ENCODE measurements at regions not wholly inside any gene's neighbourhood (a gene's known extent, or its start where the extent isn't known, plus 50 kb on each side); places are given as distances from the start of the nearest gene placed in this dataset.

DNA sequence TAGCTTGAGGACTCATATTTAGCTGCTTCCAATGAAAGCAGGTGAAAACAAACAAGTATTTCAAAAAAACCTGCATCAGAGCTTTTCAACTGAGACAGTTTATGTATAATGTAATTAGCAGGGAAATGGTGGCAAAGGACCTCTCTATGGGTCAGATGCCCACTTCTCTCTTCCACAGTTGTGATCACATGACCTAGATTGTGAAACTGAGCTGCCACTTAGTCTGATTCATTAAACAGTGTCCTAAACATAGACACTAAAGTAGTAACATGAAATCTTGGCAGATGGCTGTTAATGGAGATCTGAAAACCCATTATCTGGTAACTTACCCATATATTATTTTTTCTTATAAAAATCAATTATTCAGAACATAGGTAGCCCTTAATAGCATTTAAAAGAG, 663.6 kb upstream of the RIOK2 start:
- BruUV-seq (replicated peaks) = no TSS peak
- CTCF ChIA-PET = interaction anchor here (1.1 kb wide), 1 partner anchor 9 kb away, joined by 3 read pairs; no protein-coding TSS in a partner anchor
- TF ChIP-seq CTCF (IDR thresholded peaks at IDR 0.05; ENCODE audit: unreplicated experiment) = no peak
- intact Hi-C loops (cut with micrococcal nuclease; ENCODE audit: unreplicated experiment) = no loop called here
- DNase-seq = no peak
- H3K27me3 Mint-ChIP-seq (ENCODE audit: unreplicated experiment) = peaks cover 50% of the 10 kb centered on the region
- no peak overlapping the region for H3K27ac Mint-ChIP-seq (ENCODE audit: unreplicated experiment)
- H3K4me1 Mint-ChIP-seq (ENCODE audit: low read depth, unreplicated experiment) = no peaks in the 10 kb centered on the region
- H3K9me3 Mint-ChIP-seq (ENCODE audit: low read depth, unreplicated experiment) = peaks cover 4% of the 10 kb centered on the region
- H3K4me3 Mint-ChIP-seq (ENCODE audit: low read depth, unreplicated experiment) = no peak overlapping the region
- no peaks in the 10 kb centered on the region for H3K36me3 Mint-ChIP-seq (ENCODE audit: insufficient read depth, unreplicated experiment)

GRCh38 chr5:97847920-97848631, 665.0 kb upstream of the RIOK2 start:
- no peak for TF ChIP-seq CTCF (IDR thresholded peaks at IDR 0.05; ENCODE audit: unreplicated experiment)
- DNase-seq = no peak
- peaks cover 4% of the 10 kb centered on the region for H3K9me3 Mint-ChIP-seq (ENCODE audit: low read depth, unreplicated experiment)
- H3K36me3 Mint-ChIP-seq (ENCODE audit: insufficient read depth, unreplicated experiment) = no peaks in the 10 kb centered on the region
- no peak overlapping the region for H3K4me3 Mint-ChIP-seq (ENCODE audit: low read depth, unreplicated experiment)
- no TSS peak for BruUV-seq (replicated peaks)
- H3K27ac Mint-ChIP-seq (ENCODE audit: unreplicated experiment) = no peak overlapping the region
- CTCF ChIA-PET = no interaction called here
- intact Hi-C loops (cut with micrococcal nuclease; ENCODE audit: unreplicated experiment) = no loop called here
- peaks cover 41% of the 10 kb centered on the region for H3K27me3 Mint-ChIP-seq (ENCODE audit: unreplicated experiment)
- H3K4me1 Mint-ChIP-seq (ENCODE audit: low read depth, unreplicated experiment) = no peaks in the 10 kb centered on the region

GRCh38 chr5:97851036-97851435, 668.0 kb upstream of the RIOK2 start:
- Mint-ChIP-seq H3K9me3 (ENCODE audit: low read depth, unreplicated experiment) (peaks cover 4% of the 10 kb centered on the region), H3K27ac (ENCODE audit: unreplicated experiment) (no peak overlapping the region), H3K4me3 (ENCODE audit: low read depth, unreplicated experiment) (no peak overlapping the region), H3K27me3 (ENCODE audit: unreplicated experiment) (peaks cover 21% of the 10 kb centered on the region), H3K4me1 (ENCODE audit: low read depth, unreplicated experiment) (no peaks in the 10 kb centered on the region), H3K36me3 (ENCODE audit: insufficient read depth, unreplicated experiment) (no peaks in the 10 kb centered on the region)
- intact Hi-C loops (cut with micrococcal nuclease; ENCODE audit: unreplicated experiment) = no loop called here
- CTCF ChIA-PET = no interaction called here
- DNase-seq = no peak
- no peak for TF ChIP-seq CTCF (IDR thresholded peaks at IDR 0.05; ENCODE audit: unreplicated experiment)
- BruUV-seq (replicated peaks) = no TSS peak

DNA sequence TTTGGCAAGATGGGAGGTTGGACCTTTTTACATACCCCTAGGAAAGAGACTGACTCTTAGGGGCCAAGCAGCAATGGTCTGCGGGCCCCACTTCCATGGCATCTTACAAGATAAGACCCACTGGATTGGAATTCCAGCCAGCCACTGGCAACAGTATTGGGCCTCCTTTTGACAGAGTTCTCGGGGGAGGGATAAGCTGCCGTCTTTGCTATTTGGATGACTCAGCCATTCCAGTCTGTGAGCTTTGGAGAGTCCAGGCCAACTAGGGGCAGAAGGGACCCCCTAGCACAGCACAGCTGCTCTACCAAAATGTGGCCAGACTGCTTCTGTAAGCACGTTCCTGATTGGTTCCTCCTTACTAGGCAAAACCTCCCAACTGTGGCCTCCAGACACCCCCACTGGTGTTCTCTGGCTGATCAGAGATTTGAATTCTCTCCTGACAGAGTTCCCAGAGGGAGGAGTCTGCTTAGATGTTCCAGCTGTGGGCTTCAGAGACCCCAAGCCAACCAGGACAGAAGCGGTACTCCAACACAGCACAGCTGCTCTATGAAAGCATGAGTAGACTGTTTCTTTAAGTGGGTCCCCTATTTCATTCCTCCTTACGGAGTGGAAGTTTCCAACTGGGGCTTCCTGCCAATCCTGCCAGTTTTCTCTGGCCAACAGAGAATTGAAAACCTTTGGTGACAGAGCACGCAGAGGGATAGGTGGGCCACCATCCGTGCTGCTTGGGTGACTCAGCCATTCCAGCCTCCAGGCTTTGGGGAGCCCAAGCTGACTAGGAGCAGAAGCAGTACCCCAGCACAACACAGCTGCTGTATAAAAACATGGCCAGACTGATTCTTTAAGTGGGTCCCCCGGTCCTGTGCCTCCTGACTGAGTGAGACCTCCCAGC, 672.1 kb upstream of the RIOK2 start:
- Mint-ChIP-seq H3K27ac (ENCODE audit: unreplicated experiment) (no peak overlapping the region), H3K4me3 (ENCODE audit: low read depth, unreplicated experiment) (no peak overlapping the region), H3K4me1 (ENCODE audit: low read depth, unreplicated experiment) (no peaks in the 10 kb centered on the region), H3K9me3 (ENCODE audit: low read depth, unreplicated experiment) (peaks cover 9% of the 10 kb centered on the region), H3K27me3 (ENCODE audit: unreplicated experiment) (peaks cover 16% of the 10 kb centered on the region), H3K36me3 (ENCODE audit: insufficient read depth, unreplicated experiment) (no peaks in the 10 kb centered on the region)
- CTCF ChIA-PET = no interaction called here
- intact Hi-C loops (cut with micrococcal nuclease; ENCODE audit: unreplicated experiment) = no loop called here
- BruUV-seq (replicated peaks) = no TSS peak
- no peak for DNase-seq
- no peak for TF ChIP-seq CTCF (IDR thresholded peaks at IDR 0.05; ENCODE audit: unreplicated experiment)
